ENCODE measurements at regions not wholly inside any gene's neighbourhood (a gene's known extent, or its start where the extent isn't known, plus 50 kb on each side); places are given as distances from the start of the nearest gene placed in this dataset.

DNA sequence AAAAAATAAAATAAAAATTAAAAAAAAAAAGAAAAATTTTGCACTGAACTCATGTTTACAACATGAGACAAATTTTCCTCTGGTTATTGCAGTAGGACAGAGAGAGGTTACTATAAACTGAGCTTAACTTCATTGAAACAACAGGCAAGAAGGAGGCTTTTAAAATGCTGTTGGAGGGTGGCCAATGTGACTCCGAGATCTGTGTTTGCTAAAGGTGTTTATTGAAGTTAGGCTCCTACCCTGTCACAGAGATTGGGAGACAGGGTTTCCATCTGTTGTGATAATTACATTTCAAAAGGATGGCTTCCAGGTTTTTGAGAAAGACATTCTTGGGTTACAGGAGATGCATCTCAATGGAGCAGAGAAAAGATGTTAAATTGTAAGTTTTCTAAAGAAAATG lies 370.5 kb upstream of the HS3ST1 start:
- DNase-seq = no peak

GRCh38 chr4:11791797-11792196 lies 363.1 kb upstream of the HS3ST1 start:
- no peak for DNase-seq

- no peak for DNase-seq
These were observed 361.5 kb upstream of the HS3ST1 start for GRCh38 chr4:11790230-11790629.

DNA sequence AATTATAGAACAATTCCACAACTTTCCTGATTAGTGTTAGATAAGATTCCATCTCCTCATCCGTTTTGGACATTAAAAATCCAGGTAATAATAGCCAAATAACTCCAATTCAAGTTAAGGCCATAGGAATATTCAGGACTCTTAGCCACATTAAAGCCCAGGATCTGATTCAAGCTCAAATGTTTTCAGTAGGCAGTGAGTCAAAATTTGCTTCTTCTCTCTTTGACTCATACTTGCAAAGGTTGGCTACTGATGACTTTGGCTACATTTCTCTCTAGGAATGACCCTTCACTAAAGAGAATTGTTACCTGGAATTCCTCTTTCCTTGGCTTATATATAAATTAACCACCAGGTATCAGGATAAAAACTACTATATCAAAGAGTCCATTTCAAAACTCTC lies 354.9 kb upstream of the HS3ST1 start:
- DNase-seq = no peak

GRCh38 chr4:11782859-11783258 lies 354.2 kb upstream of the HS3ST1 start:
- no peak for DNase-seq

- no peak for DNase-seq
These were observed 348.8 kb upstream of the HS3ST1 start for GRCh38 chr4:11777447-11777846.

DNA sequence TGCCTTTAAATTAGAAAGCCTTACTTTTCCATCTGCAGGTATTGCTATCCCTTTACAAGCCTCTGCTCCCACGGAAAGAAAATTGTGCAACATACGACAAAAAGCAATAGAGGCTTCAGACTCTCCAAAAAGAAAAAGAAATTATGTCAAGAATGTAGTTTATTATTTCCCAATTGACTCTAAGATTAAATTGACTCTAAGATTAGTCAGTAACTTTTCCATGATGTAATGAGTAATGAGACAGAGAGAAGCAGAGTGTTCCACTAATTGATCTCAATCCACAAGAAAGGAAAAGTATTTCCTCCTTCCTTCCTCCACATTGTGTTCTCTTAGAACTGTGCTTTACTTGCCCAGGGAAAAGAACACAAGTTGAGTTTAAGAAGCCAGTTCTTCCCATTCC lies 345.7 kb upstream of the HS3ST1 start:
- no peak for DNase-seq

DNA sequence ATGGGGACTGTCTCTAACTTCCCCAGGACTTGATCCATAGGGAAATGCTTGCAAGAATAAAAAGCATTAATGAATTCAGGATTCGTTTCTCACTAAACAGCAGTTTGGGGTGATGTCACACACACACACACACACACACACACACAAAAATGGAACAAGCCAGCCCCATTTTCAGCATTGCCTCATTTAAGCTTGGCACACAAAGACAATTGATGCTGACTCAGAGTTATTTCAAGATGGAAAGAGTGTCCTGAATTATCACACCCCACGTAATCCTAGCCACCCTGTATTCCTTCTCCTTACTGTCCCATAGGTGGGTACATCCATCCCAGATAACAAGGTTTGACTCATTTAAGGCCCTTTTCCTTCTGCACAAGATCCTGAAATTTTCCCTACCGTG lies 345.1 kb upstream of the HS3ST1 start:
- no peak for DNase-seq

DNA sequence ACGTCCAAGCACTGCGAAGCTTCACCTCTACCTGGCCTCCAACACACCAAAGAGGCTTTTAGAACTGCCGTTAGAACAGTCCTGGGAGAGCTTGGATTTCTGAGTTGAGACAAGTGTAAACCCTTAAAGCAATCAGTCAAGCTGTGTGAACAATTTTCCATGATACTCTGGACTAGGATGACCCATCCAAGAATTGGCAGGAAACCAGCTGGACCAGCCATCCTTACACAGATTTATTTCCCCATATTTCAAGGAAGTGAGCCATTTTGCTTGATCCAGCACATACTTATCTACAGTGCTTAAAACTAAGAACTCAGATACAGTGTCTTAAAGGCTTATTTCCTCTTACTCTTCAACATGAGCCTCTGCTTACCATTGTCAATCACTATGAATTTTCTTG lies 340.7 kb upstream of the HS3ST1 start:
- no peak for DNase-seq

GRCh38 chr4:11768251-11768972 lies 339.7 kb upstream of the HS3ST1 start:
- DNase-seq = no peak

DNA sequence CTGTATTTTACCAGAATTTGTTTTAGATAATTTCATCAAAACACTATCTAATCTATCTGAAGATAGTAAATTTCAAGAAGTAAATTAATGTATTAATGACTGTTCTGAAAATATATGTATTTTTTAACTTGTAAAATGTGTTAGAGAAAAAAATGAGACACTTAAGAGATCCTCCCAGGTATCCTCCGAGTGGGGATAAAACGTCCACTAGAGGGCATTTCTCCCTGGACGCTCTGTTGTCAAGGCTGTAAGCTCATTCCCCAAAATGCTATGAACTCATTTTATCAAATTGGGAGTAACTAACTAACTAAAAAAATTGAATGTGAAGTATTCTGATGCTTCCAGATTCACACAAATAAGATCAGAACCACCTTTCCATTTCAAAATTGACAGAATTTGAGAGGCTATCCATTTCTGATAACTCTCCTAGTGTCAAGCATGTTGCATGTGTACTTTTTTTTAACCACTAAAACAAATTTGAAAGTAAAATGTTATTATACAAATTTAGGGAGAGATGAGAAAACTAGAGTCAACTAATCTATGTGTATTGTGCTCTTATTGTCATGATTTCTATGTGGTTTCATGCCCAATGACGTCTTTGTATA lies 337.3 kb upstream of the HS3ST1 start:
- peak; percentile 6 for DNase-seq

- DNase-seq = no peak
These were observed 319.6 kb upstream of the HS3ST1 start for GRCh38 chr4:11748164-11748872.

GRCh38 chr4:11746734-11747133 lies 318.0 kb upstream of the HS3ST1 start:
- no peak for DNase-seq

DNA sequence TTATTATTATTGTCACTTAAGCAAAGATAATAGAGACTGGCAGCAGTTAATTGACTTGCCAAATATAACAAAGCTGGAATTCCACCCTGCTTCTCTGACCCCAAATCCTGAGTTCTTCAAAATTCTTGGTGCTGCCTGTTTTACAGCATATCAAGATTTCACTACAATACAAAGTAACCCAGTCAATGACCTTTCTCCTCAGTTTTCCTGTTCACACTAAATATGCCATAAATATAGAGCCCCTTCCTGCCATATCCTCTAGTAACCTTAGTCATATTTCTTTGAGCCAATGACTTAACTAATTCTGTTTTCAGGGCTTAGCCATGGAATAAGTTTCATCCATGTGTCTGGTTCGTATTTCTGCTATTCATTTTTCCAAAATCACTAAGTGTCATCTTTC lies 315.3 kb upstream of the HS3ST1 start:
- no peak for DNase-seq

GRCh38 chr4:11743236-11743635 lies 314.5 kb upstream of the HS3ST1 start:
- no peak for DNase-seq

GRCh38 chr4:11741190-11741652 lies 312.5 kb upstream of the HS3ST1 start:
- DNase-seq = no peak

GRCh38 chr4:11739992-11740391 lies 311.3 kb upstream of the HS3ST1 start:
- no peak for DNase-seq

DNA sequence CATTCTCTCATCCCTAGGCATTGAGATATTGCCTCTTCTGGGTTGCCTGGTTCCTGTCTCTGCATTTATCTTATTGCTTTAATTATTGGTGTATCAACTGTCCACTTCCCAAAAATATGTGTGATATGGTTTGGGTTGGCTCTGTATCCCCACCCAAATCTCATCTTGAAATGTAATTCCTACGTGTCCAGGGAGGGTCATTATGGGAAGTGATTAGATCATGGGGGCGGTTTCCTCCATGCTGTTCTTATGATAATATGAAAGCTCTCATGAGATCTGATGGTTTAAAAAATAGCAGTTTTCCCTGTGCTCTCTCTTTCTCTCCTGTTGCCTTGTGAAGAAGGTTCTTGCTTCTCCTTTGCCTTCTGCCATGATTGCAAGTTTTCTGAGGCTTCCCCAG lies 308.3 kb upstream of the HS3ST1 start:
- DNase-seq = no peak

GRCh38 chr4:11735651-11736050 lies 307.0 kb upstream of the HS3ST1 start:
- DNase-seq = no peak

DNA sequence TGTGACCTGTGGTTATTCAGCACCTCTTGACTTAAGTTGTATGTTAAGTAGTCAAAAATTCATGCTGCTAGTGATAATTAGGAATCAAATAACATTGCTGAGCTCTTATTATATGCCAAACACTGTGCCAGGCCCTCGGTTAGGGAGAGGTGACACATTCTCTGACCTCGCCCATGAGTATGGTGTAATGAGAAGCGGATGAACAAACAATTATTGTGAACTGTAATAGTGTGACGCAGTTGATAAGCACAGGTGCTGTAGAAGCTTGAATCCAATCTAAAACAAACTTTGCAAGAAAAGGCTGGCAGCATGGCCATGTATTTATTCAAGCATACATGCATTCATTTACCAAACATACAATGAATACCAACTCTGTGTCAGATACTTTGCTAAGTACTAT lies 303.5 kb upstream of the HS3ST1 start:
- no peak for DNase-seq

DNA sequence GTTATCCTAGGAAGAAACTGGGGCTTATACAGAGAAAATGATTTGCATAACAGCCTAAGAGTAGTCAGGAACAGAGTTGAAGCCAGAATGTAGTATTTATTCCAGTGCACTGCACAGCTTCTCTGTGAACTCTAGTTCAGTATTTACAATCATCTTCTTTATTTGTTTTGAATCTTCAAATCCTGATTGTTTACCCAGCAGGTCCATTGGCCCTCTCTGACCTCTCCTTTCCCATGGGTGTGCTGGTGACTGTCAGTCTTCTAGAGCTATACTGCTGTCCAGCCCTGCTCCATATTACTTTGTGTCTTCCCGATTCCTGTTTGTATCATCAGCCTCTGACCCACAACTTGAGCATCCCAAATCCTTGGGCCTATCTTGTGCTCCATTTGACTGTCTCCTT lies 301.9 kb upstream of the HS3ST1 start:
- DNase-seq = no peak

DNA sequence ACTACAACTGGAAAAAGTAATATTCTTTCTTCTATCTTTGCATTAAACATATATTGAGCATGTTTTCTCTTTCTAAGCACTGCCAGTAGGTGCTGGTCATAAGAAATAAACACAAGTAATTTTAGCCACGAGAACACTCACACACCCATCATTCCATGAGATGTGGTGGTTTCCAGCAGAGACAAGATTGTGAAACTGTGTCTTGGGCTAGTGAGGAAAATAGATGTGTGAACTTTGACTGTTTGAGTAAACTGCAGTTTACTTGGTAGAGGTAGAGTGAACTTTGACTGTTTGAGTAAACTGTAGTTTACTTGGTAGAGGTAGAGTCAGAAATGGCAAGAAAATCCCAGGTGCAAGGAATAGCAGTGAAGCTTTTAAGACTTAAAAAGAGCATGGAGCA lies 300.9 kb upstream of the HS3ST1 start:
- no peak for DNase-seq

GRCh38 chr4:11727903-11728564 lies 299.3 kb upstream of the HS3ST1 start:
- DNase-seq = no peak

DNA sequence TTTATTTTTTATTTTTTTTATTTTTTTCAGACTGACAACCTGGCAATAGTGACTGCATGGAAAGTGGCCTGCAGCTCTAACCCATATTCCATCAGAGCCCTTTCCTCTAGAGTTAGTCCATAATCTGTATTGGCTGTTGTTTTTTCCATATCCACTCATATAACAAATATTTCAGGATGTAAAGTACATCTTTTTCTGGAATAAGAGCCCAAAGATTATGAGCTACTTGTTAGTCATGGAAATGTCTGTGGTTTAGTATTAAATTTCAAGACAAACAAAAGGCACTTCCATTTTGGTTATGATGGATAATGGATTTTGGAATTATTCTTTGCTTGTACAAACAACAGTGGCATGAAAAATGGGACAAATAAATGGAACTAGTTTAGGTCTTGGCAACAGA lies 296.0 kb upstream of the HS3ST1 start:
- no peak for DNase-seq
